ENCODE measurements at regions not wholly inside any gene's neighbourhood (a gene's known extent, or its start where the extent isn't known, plus 50 kb on each side); places are given as distances from the start of the nearest gene placed in this dataset.

GRCh38 chr7:77481615-77482014 lies 55.5 kb upstream of the PTPN12 start:
- TF ChIP-seq CTCF (conservative IDR thresholded peaks at IDR 0.05; ENCODE audit: low read length), result no peak
- TF ChIP-seq EZH2phosphoT487 (IDR thresholded peaks at IDR 0.05; ENCODE audit: borderline replicate concordance), result no peak
